ENCODE measurements at regions not wholly inside any gene's neighbourhood (a gene's known extent, or its start where the extent isn't known, plus 50 kb on each side); places are given as distances from the start of the nearest gene placed in this dataset.

DNA sequence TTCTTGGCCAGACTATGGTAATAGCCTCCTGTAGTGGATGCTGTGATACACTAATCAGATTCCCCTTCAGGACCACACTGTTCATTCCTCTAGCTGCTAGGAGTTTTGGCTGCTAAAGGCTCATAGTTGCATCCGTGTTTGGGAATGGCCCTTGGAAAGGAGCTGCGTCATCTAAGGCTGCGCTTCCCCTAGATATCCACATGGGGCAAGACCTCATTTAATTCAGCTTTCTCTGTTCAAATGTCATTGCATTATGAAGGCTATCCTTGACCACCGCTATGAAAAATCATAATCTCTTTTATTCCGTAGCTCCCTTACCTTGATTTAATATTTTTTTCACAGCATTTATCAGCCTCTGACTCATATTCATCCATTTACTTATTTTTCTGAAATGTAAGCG lies 258.3 kb upstream of the NR4A3 start:
- TF ChIP-seq, protein P1, sequence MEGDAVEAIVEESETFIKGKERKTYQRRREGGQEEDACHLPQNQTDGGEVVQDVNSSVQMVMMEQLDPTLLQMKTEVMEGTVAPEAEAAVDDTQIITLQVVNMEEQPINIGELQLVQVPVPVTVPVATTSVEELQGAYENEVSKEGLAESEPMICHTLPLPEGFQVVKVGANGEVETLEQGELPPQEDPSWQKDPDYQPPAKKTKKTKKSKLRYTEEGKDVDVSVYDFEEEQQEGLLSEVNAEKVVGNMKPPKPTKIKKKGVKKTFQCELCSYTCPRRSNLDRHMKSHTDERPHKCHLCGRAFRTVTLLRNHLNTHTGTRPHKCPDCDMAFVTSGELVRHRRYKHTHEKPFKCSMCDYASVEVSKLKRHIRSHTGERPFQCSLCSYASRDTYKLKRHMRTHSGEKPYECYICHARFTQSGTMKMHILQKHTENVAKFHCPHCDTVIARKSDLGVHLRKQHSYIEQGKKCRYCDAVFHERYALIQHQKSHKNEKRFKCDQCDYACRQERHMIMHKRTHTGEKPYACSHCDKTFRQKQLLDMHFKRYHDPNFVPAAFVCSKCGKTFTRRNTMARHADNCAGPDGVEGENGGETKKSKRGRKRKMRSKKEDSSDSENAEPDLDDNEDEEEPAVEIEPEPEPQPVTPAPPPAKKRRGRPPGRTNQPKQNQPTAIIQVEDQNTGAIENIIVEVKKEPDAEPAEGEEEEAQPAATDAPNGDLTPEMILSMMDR (IDR thresholded peaks at IDR 0.05), result no peak
- no peak for TF ChIP-seq POLR2A (IDR thresholded peaks at IDR 0.05)
